ENCODE measurements at regions not wholly inside any gene's neighbourhood (a gene's known extent, or its start where the extent isn't known, plus 50 kb on each side); places are given as distances from the start of the nearest gene placed in this dataset.

GRCh38 chr6:23202207-23202606, 632.8 kb downstream of the HDGFL1 start:
- no peak overlapping the region for H3K4me3 ChIP-seq
- H3K27ac ChIP-seq, result no peak overlapping the region
- H4K20me1 ChIP-seq (ENCODE audit: insufficient read depth), result no peaks in the 10 kb centered on the region
- intact Hi-C loops (cut with micrococcal nuclease; ENCODE audit: unreplicated experiment), result no loop called here
- no peaks in the 10 kb centered on the region for H3K4me1 ChIP-seq (replicated peaks; ENCODE audit: insufficient read depth)
- no peak for DNase-seq
- no peaks in the 10 kb centered on the region for H3K9me2 ChIP-seq (ENCODE audit: insufficient read depth)
- CTCF ChIA-PET, result no interaction called here
- no peak overlapping the region for H2AFZ ChIP-seq
- TF ChIP-seq CTCF (conservative IDR thresholded peaks at IDR 0.05), result no peak
- no peak for TF ChIP-seq EZH2 (IDR thresholded peaks at IDR 0.05; ENCODE audit: low read depth)
- BruUV-seq (replicated peaks), result no TSS peak
- H3K36me3 ChIP-seq (ENCODE audit: low read depth), result no peaks in the 10 kb centered on the region
- H3K79me2 ChIP-seq (ENCODE audit: low read depth), result no peaks in the 10 kb centered on the region
- POLR2A ChIA-PET (ENCODE audit: unreplicated experiment), result no interaction called here
- no peaks in the 10 kb centered on the region for H3K27me3 ChIP-seq (ENCODE audit: insufficient read depth, low read depth)
- H3F3A ChIP-seq (ENCODE audit: insufficient read depth, low read depth), result no peaks in the 10 kb centered on the region
- no peak overlapping the region for H3K4me2 ChIP-seq
- H3K9me3 ChIP-seq (ENCODE audit: insufficient read depth, low read depth), result no peaks in the 10 kb centered on the region

- H3K4me1 ChIP-seq (replicated peaks; ENCODE audit: insufficient read depth), result no peaks in the 10 kb centered on the region
- no peaks in the 10 kb centered on the region for H3K79me2 ChIP-seq (ENCODE audit: low read depth)
- 0 out of 2 replicates have a peak, but pooled peaks cover 6% of the 10 kb centered on the region for H3K9me3 ChIP-seq (ENCODE audit: insufficient read depth, low read depth)
- no peak for TF ChIP-seq CTCF (conservative IDR thresholded peaks at IDR 0.05)
- TF ChIP-seq EZH2 (IDR thresholded peaks at IDR 0.05; ENCODE audit: low read depth), result no peak
- no peaks in the 10 kb centered on the region for H3K27me3 ChIP-seq (ENCODE audit: insufficient read depth, low read depth)
- H3K9me2 ChIP-seq (ENCODE audit: insufficient read depth), result no peaks in the 10 kb centered on the region
- no peak overlapping the region for H3K4me3 ChIP-seq
- no peak for DNase-seq
- ChIA-PET POLR2A (ENCODE audit: unreplicated experiment) (no interaction called here), CTCF (no interaction called here)
- no TSS peak for BruUV-seq (replicated peaks)
- no peaks in the 10 kb centered on the region for H3K36me3 ChIP-seq (ENCODE audit: low read depth)
- no peaks in the 10 kb centered on the region for H4K20me1 ChIP-seq (ENCODE audit: insufficient read depth)
- no peak overlapping the region for H3K4me2 ChIP-seq
- no peak overlapping the region for H3K27ac ChIP-seq
- no peaks in the 10 kb centered on the region for H3F3A ChIP-seq (ENCODE audit: insufficient read depth, low read depth)
- H2AFZ ChIP-seq, result no peak overlapping the region
- intact Hi-C loops (cut with micrococcal nuclease; ENCODE audit: unreplicated experiment), result no loop called here
Observed at GRCh38 chr6:23212398-23212797, 643.0 kb downstream of the HDGFL1 start.

- BruUV-seq (replicated peaks), result no TSS peak
- TF ChIP-seq CTCF (conservative IDR thresholded peaks at IDR 0.05) (no peak), EZH2 (IDR thresholded peaks at IDR 0.05; ENCODE audit: low read depth) (no peak)
- intact Hi-C loops (cut with micrococcal nuclease; ENCODE audit: unreplicated experiment), result no loop called here
- Histone ChIP-seq H3F3A (ENCODE audit: insufficient read depth, low read depth) (no peaks in the 10 kb centered on the region), H3K36me3 (ENCODE audit: low read depth) (no peaks in the 10 kb centered on the region), H3K9me3 (ENCODE audit: insufficient read depth, low read depth) (0 out of 2 replicates have a peak, but pooled peaks cover 6% of the 10 kb centered on the region), H2AFZ (no peak overlapping the region), H3K4me1 (replicated peaks; ENCODE audit: insufficient read depth) (no peaks in the 10 kb centered on the region), H3K4me3 (no peak overlapping the region), H3K4me2 (no peak overlapping the region), H3K9me2 (ENCODE audit: insufficient read depth) (no peaks in the 10 kb centered on the region), H3K27ac (no peak overlapping the region), H3K79me2 (ENCODE audit: low read depth) (no peaks in the 10 kb centered on the region), H3K27me3 (ENCODE audit: insufficient read depth, low read depth) (no peaks in the 10 kb centered on the region), H4K20me1 (ENCODE audit: insufficient read depth) (no peaks in the 10 kb centered on the region)
- ChIA-PET CTCF (no interaction called here), POLR2A (ENCODE audit: unreplicated experiment) (no interaction called here)
- DNase-seq, result no peak
Observed at GRCh38 chr6:23213193-23213592, 643.8 kb downstream of the HDGFL1 start.
